HCT116 (cell line): ENCODE measurements at regions not wholly inside any gene's neighbourhood (a gene's known extent, or its start where the extent isn't known, plus 50 kb on each side); places are given as distances from the start of the nearest gene placed in this dataset.

Experiments used
- ATAC-seq: fragments of 200-7000 bp; cut with Tn5 transposase; 2 replicates; pipeline ENCODE4 v1.9.1; 2020; ENCODE audit warnings: mild to moderate bottlenecking, moderate library complexity
- BruUV-seq: library from RNA; stranded (reverse); fragments of 400-500 nt; replicated peaks from 2 replicates; lab custom pipeline; 2021; lab: Mats Ljungman, UMichigan
- CTCF ChIA-PET: fragments of 300-600 bp; sonication (Branson Sonifier 250); formaldehyde crosslinking; loops from one replicate; lab custom pipeline; 2021; ENCODE audit warnings: antibody characterized with exemption; lab: Charles Lee
- POLR2A ChIA-PET: fragments of 300-600, 350-600 bp; sonication (Branson Sonifier 250); formaldehyde crosslinking; loops from one replicate; lab custom pipeline; 2021; ENCODE audit warnings: antibody characterized with exemption; lab: Charles Lee
- RAD21 ChIA-PET, 2 experiments: fragments of 300-600 bp; sonication (Branson Sonifier 250); formaldehyde crosslinking; loops; one replicate each; lab custom pipeline; 2023; ENCODE audit warnings: low total read pairs in 2 of 2; ENCODE audit not compliant: uncharacterized antibody in 2 of 2, unreplicated experiment in 2 of 2, low non-redundant PET in 1 of 2; lab: Charles Lee
- DNase-seq: peaks from one replicate; pipeline ENCODE4 v3.0.0-alpha.2; 2010; ENCODE audit warnings: low read depth, low spot score
- H2AFZ ChIP-seq: fragments of 200-600 bp; shearing (Covaris generic), sonication (generic); 2 replicates; pipeline ENCODE4 v1.6.1; 2017; ENCODE audit warnings: low read depth, mixed run types, mixed read lengths, antibody characterized with exemption, low read length; ENCODE audit not compliant: poor library complexity, severe bottlenecking
- H3K27ac ChIP-seq: 2 replicates; pipeline ENCODE4 v1.5.1; 2012; ENCODE audit warnings: low read depth, low read length
- H3K27me3 ChIP-seq: fragments of 200-600 bp; sonication (generic); 2 replicates; pipeline ENCODE4 v1.6.1; 2016; ENCODE audit warnings: mixed run types, low read length, mixed read lengths; ENCODE audit not compliant: insufficient read depth
- H3K36me3 ChIP-seq, 2 experiments: fragments of 200-500 bp in 1 of 2; fragments of 200-600 bp in 1 of 2; sonication (Bioruptor generic) in 1 of 2; sonication (generic) in 1 of 2; 2 replicates each; pipeline versions ENCODE4 v1.5.1 to v1.6.1; 2014 to 2016; ENCODE audit warnings: low read length in 2 of 2, inconsistent platforms in 1 of 2, mixed read lengths in 1 of 2, mixed run types in 1 of 2; ENCODE audit not compliant: insufficient read depth in 2 of 2, control insufficient read depth in 1 of 2
- H3K4me1 ChIP-seq, 2 experiments: fragments of 200-600 bp in 1 of 2; sonication (generic) in 1 of 2; 2 replicates each; pipeline versions ENCODE4 v1.5.1 to v1.6.1; 2012 to 2017; ENCODE audit warnings: low read length in 2 of 2, inconsistent platforms in 1 of 2, mild to moderate bottlenecking in 1 of 2, mixed read lengths in 1 of 2, mixed run types in 1 of 2, moderate library complexity in 1 of 2; ENCODE audit not compliant: insufficient read depth in 2 of 2, control insufficient read depth in 1 of 2
- H3K4me2 ChIP-seq: fragments of 200-600 bp; sonication (generic); 2 replicates; pipeline ENCODE4 v1.6.1; 2017; ENCODE audit warnings: mixed run types, low read length, mixed read lengths
- H3K4me3 ChIP-seq, 2 experiments: fragments of 200-600 bp in 1 of 2; sonication (generic) in 1 of 2; replicated peaks in 1 of 2; 2 replicates each; pipeline ENCODE4 v1.5.1; 2011 to 2016; ENCODE audit warnings: low read length in 2 of 2, control low read depth in 1 of 2, low read depth in 1 of 2, mild to moderate bottlenecking in 1 of 2, mixed read lengths in 1 of 2, mixed run types in 1 of 2
- H3K79me2 ChIP-seq: fragments of 200-600 bp; sonication (generic); 2 replicates; pipeline ENCODE4 v1.6.1; 2017; ENCODE audit warnings: mild to moderate bottlenecking, mixed run types, low read length, moderate library complexity, mixed read lengths; ENCODE audit not compliant: insufficient read depth
- H3K9ac ChIP-seq: fragments of 200-600 bp; sonication (generic); 2 replicates; pipeline ENCODE4 v1.6.1; 2016; ENCODE audit warnings: low read length, mixed read lengths
- H3K9me2 ChIP-seq: fragments of 200-600 bp; sonication (generic), shearing (Covaris generic); 2 replicates; pipeline ENCODE4 v1.6.1; 2017; ENCODE audit warnings: mixed run types, mild to moderate bottlenecking, moderate library complexity; ENCODE audit not compliant: insufficient read depth
- H3K9me3 ChIP-seq, 2 experiments: fragments of 200-500 bp in 1 of 2; fragments of 200-600 bp in 1 of 2; sonication (Bioruptor generic) in 1 of 2; sonication (generic) in 1 of 2; 2 replicates each; pipeline ENCODE4 v1.6.1; 2014 to 2017; ENCODE audit warnings: low read length in 2 of 2, mixed read lengths in 2 of 2, inconsistent platforms in 1 of 2, low read depth in 1 of 2, mild to moderate bottlenecking in 1 of 2, mixed run types in 1 of 2, moderate library complexity in 1 of 2; ENCODE audit not compliant: control insufficient read depth in 1 of 2, insufficient read depth in 1 of 2
- H4K20me1 ChIP-seq: fragments of 200-600 bp; sonication (generic), shearing (Covaris generic); 2 replicates; pipeline ENCODE4 v1.6.1; 2017; ENCODE audit warnings: mixed run types, mild to moderate bottlenecking, moderate library complexity; ENCODE audit not compliant: insufficient read depth
- EGR1 ChIP-seq: IDR thresholded peaks from 2 replicates; pipeline ENCODE4 v1.6.1; 2012; ENCODE audit warnings: low read depth
- ELF1 ChIP-seq: IDR thresholded peaks from 2 replicates; pipeline ENCODE4 v1.6.1; 2012; ENCODE audit warnings: low read depth, borderline replicate concordance
- EZH2 ChIP-seq: fragments of 200-600 bp; sonication (generic); IDR thresholded peaks from 2 replicates; pipeline ENCODE4 v1.6.1; 2017; ENCODE audit warnings: antibody characterized with exemption, mixed run types
- EZH2phosphoT487 ChIP-seq: fragments of 200-600 bp; IDR thresholded peaks from 2 replicates; pipeline ENCODE4 v1.6.1; 2018; ENCODE audit warnings: antibody characterized with exemption, borderline replicate concordance
- FOSL1 ChIP-seq: IDR thresholded peaks from 2 replicates; pipeline ENCODE4 v1.6.1; 2012; ENCODE audit warnings: low read depth
- JUND ChIP-seq: IDR thresholded peaks from 2 replicates; pipeline ENCODE4 v1.6.1; 2012
- MAX ChIP-seq: IDR thresholded peaks from 2 replicates; pipeline ENCODE4 v1.6.1; 2012
- POLR2A ChIP-seq: IDR thresholded peaks from 2 replicates; pipeline ENCODE4 v1.7.0; 2011; ENCODE audit warnings: borderline replicate concordance; ENCODE audit not compliant: insufficient read depth, insufficient read length; ENCODE audit errors: extremely low read depth
- RAD21 ChIP-seq: IDR thresholded peaks from 2 replicates; pipeline ENCODE4 v1.6.1; 2012; ENCODE audit warnings: low read depth, mild to moderate bottlenecking
- SIN3A ChIP-seq: IDR thresholded peaks from 2 replicates; pipeline ENCODE4 v1.6.1; 2012; ENCODE audit warnings: low read depth
- SP1 ChIP-seq: IDR thresholded peaks from 2 replicates; pipeline ENCODE4 v1.6.1; 2012; ENCODE audit warnings: low read depth
- ZBTB33 ChIP-seq: IDR thresholded peaks from 2 replicates; pipeline ENCODE4 v1.6.1; 2011; ENCODE audit warnings: mild to moderate bottlenecking, low read length, moderate library complexity; ENCODE audit not compliant: insufficient replicate concordance; ENCODE audit errors: extremely low read depth
- ZFX ChIP-seq: fragments of 450-650 bp; IDR thresholded peaks from 2 replicates; pipeline ENCODE4 v1.6.1; 2017
- intact Hi-C: fragments of 100-400 bp; cut with micrococcal nuclease; formaldehyde crosslinking; loops from 2 replicates; pipeline ENCODE4 v1.10.0; 2022

GRCh38 chr6:3913077-3913957 is 64.1 kb downstream of the FAM50B start:
- Histone ChIP-seq H3K27ac (no peak overlapping the region; the same call in 1 of the 2 replicates), H4K20me1 (no peaks in the 10 kb centered on the region), H3K27me3 (no peaks in the 10 kb centered on the region; the same call in 1 of the 2 replicates), H3K9ac (no peak overlapping the region), H3K79me2 (no peaks in the 10 kb centered on the region), H3K36me3 (no peaks in the 10 kb centered on the region), H3K4me2 (peak overlapping the region; percentile 62), H3K9me2 (no peaks in the 10 kb centered on the region), H3K4me1 (peaks cover 32 to 40% of the 10 kb centered on the region in 2 experiments), H2AFZ (peak overlapping the region; percentile 8), H3K4me3 (no peak overlapping the region), H3K9me3 (peaks cover 0 to 5% of the 10 kb centered on the region in 2 experiments; a peak in 1 of 4 replicates)
- TF ChIP-seq POLR2A (no peak), SIN3A (no peak), FOSL1 (peak; percentile 75), SP1 (peak; percentile 68), EZH2phosphoT487 (no peak), ZBTB33 (no peak), ZFX (no peak), MAX (no peak), EZH2 (no peak), EGR1 (peak; percentile 87), RAD21 (no peak), ELF1 (no peak), JUND (peak; percentile 54; the same call in 1 of the 2 replicates)
- no TSS peak for BruUV-seq
- ATAC-seq (peak; percentile 78), DNase-seq (peak; percentile 69)
- POLR2A ChIA-PET = interaction anchor here (1.0 to 1.4 kb wide), 5 partner anchors 9 to 117 kb away, joined by 3 to 5 read pairs (median 3); a partner anchor contains a TSS
- RAD21 ChIA-PET = no interaction called here
- intact Hi-C loops = no loop called here
- CTCF ChIA-PET = interaction anchor here (1.0 to 2.1 kb wide), 4 partner anchors 20 to 105 kb away, joined by 3 to 13 read pairs (median 4); no protein-coding TSS in a partner anchor
